NCI-H2196 (cell line): ENCODE measurements at regions not wholly inside any gene's neighbourhood (a gene's known extent, or its start where the extent isn't known, plus 50 kb on each side); places are given as distances from the start of the nearest gene placed in this dataset.

ENCODE experiments used
- DNase-seq: peaks from one replicate; lab custom pipeline; 2025; ENCODE audit not compliant: unreplicated experiment; lab: John Stamatoyannopoulos, UW

DNA sequence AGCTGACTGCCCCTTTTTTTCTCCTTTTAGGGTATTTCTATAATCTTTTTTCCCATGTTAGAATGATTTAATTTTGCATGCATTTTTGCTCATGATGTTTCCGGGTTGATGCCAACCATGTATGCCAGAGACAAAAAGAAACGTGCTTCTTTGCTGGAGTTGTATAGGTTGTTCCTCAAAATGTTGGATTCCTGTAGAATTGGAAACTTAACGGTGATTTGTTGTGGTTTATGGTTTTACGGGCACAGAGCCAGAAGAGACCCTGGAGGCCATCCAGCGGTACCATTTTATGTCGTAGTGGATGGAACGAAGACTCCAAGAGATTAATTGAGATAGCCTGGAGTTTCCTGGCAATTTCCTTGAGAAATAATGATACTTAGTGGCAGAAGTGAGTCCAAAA lies 481.5 kb upstream of the RGMA start:
- no peak for DNase-seq

DNA sequence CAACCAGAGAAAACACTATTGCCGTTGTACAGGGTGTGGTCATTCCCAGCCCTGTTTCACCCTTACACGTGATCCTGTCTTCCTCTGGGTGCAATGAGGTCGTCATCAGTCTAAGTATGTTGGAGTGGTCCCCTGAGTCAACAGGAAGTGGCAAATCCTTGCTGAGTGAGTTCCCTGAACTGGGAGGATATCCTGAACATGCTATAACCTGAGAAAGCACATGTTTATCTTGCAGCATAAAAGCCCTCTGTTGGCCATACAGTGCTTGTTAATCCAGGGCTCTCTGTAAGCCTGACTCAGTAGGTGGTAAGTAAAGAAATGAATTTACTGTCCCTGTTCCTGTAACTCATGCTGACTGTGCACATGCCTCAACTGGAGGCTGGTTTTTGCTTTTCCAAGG lies 477.8 kb upstream of the RGMA start:
- DNase-seq: no peak

DNA sequence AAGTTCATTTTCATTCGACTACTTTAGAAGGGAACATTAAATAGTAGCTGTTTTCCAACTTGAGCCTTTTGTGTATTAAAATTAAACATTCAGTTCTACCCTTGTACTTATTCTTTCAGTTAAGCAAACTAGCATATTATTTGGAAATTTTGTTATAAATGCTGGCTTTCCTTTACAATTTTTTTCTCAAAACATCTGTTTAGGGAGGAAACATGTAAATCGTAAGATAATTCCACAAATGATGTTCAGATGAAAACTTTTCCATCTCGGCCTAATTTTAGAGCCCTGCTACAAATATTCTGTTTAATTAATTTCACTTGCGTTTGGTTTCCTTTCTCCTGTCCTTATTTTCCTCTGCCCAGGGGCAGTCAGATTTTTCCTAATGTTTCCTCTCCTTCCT lies 476.2 kb upstream of the RGMA start:
- DNase-seq: no peak

DNA sequence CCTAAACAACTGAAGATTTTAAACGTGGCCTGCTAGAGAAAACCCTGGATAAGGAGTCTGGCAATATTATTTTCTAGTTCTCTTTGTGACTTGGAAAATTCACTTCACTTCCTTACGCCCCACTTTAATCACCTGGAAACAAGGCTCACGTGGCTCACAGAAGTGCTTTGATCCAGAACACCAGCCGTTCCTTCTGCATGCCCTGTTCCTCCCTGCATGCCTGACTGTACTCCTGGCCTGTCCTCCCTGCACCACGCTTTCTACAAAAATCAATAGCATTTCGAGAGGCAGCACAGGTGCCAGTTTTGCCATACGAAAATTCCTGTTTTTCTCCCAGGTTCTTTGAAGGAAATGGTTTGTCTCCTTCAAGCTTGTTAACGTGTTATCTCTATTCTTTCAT lies 474.2 kb upstream of the RGMA start:
- no peak for DNase-seq

DNA sequence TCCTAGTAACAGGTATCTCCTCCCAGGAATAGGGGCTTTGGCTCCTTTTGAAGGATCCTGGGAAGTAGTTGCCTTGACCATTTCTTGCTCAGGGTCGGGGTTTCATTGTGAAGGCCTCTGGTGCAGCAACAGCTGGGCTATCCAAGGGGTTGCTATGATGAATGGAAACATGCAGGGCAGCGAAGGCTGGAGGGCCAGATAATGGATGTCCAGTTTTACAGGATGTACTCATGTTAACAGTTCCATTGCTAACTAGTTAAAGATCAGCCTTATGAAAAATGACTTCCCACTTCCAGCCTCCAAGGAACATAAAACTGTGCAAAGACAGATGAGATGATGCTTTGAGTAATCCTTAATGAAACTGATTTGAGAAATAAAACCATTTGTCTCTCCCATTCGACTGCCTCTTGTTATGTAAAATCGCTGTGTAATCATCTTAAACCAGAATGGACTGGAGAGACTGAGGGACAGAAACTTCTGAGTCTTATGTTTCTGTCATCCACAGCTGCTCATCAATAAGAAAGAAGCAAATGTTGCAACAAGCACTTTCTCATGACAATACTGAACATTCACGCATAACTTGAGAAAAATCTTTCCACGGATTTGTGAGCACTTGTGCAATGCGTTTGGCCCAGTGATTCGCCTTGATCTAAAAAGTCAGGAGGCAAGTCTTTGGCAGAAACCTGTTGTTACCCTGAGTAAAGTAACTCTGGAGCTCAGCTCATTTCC lies 473.5 kb upstream of the RGMA start:
- no peak for DNase-seq

DNA sequence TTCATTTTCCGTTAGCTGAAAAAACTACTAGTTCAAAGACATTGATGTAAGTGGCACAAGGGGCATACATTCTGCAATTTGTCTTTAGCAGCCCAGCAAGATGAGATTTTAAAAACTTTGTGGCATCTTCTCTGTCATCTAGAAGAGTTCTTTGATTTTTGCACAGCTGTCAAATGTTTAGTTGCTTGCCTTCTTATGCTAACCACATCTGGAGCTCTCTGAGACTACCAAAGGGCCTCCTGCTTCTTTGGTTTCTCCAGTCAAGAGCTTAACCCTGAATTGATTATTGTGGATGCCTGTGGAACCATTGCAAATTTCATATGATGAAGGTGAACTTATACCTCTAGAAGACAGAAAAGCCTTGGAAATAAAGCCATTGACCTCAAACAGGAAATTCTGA lies 468.7 kb upstream of the RGMA start:
- DNase-seq: no peak

DNA sequence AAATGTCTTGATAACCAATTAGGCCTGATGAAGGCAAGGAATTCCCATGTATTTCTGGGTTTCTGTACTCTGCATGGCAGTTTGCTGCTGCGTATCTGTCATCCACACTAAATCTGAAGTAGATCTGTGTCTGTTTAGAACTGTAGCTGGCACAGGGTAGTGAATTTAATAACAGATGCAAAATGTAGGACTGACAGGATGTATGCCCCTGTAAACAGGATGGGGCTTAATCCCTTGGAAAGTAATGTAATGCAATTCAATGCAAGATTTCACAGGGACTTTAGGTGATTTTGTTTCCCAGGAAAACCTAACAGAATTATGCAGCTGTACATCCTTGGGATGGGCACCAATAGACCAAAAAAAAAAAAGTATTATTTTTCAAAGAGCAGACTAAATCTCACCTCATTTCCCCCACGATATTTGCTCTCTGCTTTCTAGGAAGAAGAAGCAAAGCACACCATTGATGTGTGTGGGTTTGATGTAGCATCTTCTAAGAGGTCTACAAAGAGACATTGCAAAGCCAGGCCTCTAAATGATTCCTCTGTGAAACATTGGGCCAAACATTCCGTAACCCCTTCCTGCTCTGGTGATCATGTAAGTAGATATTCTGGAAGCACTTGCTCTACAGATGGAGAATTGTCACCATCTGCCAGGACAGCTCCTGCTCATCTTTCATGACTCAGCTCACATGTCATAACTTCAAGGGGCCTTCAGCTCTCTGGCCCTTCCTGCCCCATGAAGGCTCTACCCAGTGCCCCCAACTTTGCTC lies 464.3 kb upstream of the RGMA start:
- no peak for DNase-seq

DNA sequence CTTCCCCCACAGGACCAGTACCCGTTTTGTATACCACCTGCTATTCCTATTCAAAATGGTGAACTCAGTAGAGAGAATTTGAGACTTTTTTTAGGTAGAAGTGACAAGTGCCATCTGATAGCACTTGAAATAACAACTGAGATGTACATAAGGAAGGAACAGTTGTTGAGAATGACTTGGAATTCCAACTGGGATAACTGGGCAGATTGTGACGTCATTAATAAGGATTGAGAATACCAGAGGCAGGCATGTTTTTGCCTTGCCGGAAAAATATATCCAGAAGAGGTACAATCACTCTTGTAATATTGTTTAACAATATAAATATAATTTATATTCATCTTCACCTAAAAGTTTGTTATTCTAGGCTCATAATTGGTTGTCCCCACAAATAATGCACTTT lies 454.1 kb upstream of the RGMA start:
- no peak for DNase-seq

DNA sequence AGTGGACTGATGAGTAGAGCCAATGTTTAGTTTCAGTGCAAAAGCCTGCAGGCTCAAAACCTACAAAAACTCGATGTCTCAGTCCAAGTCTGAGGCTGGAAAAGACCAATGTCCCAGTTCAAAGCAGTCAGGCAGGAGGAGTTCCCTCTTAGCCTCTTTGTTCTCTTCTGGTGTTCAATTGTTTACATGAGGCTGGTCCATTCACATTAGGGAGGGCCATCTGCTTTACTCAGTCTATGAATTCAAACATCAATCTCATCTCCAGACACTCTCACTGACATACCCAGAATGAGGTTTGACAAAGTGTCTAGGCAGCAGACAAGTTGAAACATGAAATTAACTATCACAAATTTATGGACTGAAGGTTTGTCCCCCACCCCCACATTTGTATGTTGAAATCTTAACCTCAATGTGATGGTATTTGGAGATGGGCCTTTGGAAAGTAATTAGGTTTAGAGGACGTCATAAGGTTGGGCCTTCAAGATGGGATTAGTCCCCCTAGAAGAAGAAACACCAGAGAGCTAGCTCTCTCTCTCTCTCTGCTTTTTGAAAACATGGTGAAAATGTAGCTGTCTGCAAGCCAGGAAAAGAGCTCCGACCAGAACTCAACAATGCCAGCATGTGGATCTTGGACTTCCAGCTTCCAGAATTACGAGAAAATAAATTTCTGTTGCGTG lies 438.5 kb upstream of the RGMA start:
- DNase-seq: no peak

DNA sequence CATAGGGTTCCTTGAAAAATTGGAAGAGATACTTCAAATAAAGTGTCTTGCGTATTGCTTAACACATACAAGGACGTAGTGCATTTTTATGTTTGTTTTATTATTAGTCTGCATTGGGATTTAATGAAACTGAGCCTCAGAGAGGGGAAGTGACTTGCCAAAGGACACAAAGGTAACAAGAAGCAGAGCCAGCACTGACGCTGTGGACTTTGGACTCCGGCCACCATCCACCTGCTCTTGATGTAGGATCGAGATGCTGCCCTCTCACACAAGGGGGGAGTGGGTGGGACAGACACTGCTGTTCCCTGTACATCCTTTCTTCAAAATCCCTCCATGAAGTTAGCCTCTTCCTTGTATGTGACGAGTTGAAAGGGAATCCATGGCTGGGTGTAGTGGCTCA lies 435.4 kb upstream of the RGMA start:
- no peak for DNase-seq

DNA sequence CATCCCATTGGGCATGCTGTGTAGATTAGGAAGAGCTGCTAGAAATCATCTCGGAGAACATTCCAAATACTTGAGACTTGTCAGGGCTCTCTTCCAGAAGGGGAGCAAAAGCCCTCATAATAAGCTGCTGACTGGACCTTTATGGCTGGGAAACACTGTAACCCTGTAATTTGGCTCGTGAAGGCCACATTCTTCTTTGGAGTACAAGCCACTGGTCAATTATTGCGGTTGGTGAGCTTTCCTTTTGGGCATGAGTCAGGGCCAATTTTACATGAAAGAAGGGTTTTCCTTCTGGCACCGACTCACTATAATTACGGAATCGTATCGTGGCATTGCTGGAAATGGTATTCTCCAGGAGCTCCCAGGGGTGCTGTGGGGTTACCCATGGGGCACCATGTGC lies 434.5 kb upstream of the RGMA start:
- DNase-seq: no peak

DNA sequence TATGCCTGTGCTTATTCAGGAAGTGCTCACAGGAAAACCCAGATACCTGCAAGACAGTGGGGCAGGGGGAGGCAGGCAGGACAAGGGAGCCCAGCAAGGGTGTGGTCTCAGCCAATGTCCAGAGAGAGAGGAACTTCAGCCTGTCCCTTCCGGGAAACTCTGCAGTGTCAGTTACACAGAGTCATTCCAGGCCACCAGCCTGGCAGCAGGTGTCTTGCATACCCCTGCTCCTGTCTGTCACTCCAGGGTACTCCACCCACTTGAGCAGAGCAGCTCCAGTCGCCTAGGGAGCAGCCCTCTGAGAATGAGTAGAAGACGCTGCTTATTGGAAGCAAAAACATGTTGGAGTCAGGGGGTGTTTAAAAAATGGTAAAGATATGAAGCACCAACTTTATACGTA lies 431.2 kb upstream of the RGMA start:
- DNase-seq: no peak

DNA sequence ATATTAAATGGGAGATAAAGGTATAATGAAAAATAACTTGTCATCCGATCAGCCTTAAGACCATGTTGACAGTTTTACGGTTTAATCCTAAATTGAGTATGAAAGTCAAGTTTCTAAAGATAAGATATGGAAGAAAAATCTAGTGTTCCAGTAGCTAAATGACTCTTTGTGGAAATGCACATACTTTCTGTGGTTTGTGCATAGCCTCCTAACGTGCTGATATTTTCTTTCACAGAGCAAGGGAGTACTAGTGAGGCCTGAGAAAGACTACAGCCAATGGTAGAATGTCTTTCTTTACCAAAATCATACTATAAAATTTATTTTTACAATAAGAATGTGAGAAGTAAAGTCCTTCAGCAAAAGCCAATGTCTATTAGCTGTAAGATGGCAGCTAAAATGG lies 430.6 kb upstream of the RGMA start:
- no peak for DNase-seq

DNA sequence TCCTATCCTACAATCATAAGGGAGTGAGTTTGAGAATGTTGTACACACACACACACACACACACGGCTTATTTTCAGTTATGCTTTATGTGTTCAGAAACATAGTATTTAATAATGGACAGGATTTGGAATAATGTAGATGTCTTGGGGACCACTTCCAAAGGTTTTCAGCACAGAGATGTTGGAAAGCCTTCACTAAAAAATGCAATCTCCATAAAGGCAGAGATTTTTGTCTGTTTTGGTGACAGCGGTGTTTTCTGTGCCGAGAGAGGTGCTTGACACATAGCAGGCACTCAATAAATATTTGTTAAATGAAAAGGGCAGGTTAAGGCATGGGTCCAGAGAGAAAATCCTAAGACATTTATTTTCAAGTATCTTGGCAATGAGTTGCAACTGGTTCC lies 428.2 kb upstream of the RGMA start:
- no peak for DNase-seq

DNA sequence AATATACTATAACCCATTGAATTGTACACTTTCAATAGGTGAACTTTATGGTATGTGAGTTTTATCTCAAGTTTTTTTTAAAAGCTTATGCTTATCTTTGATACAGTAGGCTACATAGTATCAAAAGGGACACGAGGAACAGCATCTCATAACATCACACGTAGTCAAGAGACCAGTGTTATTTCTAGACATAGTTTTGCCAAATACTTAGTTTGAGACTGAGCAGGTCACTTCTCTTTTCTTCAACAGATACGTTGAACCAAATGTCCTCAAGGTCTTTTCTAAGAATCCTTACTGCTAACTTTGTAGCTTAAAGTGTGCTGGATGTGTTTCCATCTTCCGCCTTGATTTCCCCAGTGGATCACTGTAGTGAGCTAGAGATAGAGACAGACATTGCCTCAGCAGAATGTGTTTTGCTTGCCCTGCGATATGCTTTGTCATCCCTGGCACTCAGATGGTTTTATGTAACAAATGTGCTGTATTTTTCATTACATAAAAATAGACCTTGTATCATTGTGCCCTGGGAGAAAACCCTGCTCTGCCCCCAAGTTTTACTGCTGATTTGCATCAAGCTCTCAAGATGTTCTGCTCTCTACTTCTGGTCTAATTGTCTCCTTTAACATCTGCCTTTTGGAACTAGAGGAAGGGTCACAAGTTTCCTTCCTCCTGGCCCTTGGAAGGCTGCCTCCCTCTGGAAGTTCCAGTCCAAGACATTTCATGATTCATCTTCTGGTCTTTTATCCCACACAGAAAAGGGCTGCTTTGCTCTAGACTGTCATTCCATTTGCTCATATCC lies 426.4 kb upstream of the RGMA start:
- no peak for DNase-seq

DNA sequence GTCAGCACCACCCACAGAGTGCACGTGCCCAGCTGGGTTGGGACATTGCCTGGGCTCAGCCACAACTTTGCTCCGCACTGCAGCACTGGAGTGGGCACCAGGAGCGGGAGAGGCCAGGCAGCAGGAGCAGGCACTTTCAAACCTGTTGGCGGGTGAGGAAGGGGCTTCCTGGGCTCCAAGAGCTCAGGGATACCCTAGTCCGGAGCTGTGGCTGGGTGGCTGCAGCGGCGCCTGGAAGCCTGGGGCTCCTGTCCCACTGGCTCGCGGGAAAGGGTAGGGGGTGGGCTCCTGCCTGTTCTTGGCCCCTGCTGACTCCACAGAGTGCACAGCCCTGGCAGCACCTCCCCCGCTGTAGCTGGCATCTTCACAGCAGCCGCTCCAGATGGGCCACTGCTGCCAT lies 417.6 kb upstream of the RGMA start:
- DNase-seq: no peak

DNA sequence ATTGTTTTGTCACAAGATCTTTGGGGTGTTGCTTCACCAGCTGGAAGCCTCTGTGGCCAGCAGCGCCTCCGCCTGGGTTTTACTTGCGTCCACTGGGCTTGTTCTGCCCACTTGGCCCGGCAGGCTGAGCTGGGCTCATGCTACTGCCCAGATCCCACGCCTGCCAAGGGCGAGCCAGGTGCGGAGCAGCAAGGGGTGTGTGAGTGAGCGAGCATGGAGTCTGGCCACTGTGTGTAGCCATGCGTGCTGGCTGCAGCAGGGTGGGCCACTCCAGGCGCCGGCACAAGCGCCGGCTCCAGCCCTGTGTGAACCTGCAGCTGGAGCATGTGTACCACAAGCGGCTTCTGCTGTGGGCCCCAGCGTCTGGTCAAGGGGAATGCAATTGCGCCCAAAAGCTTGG lies 416.5 kb upstream of the RGMA start:
- DNase-seq: no peak

DNA sequence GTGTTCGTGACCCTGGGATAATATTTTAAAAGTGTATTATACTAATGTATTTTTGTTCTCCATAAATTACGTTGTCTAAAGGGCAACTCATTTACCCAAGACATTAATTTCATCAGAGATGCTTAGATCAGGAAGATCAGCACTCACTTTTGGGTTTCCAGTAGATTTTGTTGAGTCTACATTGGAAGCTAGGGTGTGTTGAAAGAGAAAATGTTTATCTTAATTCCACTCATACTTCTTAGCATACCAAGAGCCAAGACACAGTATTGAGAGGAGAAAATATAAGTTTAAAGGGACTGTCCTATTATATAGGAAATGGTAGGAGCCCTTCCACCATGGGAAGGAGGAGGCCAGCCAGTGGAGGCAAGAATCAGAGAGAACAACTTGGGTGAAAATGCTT lies 412.9 kb upstream of the RGMA start:
- DNase-seq: no peak

DNA sequence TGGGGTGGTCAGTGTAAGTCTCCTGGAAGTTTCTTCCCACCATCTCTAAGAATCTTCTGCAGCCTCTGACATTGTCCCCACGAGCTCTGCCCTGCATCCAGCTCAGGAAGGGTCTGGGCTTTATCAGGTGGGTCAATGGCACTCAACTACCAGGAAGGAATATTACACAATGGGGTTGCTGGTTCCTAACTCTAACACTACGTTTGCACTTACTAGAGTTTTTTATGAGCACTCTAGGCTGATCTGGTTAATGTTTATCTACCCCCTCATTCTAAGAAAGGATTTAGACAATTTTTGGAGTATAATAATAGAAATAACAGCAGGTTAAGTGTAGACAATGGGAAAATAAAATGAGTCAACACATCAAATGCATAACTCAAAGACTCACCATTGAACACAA lies 411.1 kb upstream of the RGMA start:
- no peak for DNase-seq

DNA sequence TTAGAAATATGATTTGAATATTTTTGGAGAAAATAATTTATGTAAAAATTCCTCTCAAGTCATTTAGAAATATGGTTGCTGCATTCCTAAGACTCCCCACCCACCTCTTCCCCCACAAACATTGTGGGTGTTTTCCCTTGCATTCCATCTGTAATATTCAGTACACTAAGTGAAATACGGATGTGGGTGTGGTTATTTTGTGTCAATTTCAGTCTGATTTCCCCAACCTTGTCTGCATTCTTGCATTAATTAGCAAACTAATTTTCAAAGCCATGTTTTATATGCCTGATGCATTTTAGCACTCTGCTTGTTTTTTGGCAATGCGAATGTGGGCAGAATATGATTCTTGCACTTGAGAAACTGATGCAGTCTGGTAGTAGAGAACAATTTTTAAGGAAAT lies 408.3 kb upstream of the RGMA start:
- DNase-seq: no peak

DNA sequence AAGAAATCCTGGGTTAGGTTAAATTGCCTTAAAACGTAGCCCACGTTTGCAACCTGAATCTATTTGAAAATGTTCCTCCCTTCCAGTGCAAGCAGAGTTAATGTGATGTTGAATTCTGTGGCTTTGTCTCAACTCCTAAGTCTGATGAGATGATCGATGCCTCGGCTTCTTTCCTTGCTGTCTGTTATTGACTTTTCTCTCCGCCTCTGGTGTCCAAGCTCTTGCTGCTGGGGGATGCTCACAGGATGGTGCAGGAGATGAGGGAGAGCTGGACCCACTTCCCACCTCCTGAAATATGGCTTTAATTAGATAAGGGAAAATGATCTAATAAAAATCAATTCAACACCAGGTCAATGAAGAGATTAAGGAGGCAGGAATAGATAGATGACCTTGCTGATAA lies 407.9 kb upstream of the RGMA start:
- DNase-seq: no peak
